Endothelial cell (in vitro differentiated cells): ENCODE measurements at regions not wholly inside any gene's neighbourhood (a gene's known extent, or its start where the extent isn't known, plus 50 kb on each side); places are given as distances from the start of the nearest gene placed in this dataset.
"Not testable (repeated sequence)": the region's sequence is repeated elsewhere in the genome, so short reads cannot be mapped to it uniquely, and the experiment has no call there.

ENCODE experiments used
- DNase-seq: peaks from one replicate; pipeline ENCODE4 v3.0.0; 2021; ENCODE audit warnings: low spot score
- H3K27ac Mint-ChIP-seq: one replicate; pipeline ENCODE4 v1.8.0; 2021; ENCODE audit warnings: mixed read lengths, inconsistent platforms; ENCODE audit not compliant: unreplicated experiment
- H3K27me3 Mint-ChIP-seq: one replicate; pipeline ENCODE4 v1.8.0; 2021; ENCODE audit warnings: mild to moderate bottlenecking, moderate library complexity, mixed read lengths, inconsistent platforms; ENCODE audit not compliant: unreplicated experiment
- H3K36me3 Mint-ChIP-seq: one replicate; pipeline ENCODE4 v1.8.0; 2021; ENCODE audit warnings: mild to moderate bottlenecking, low read depth, mixed read lengths, inconsistent platforms; ENCODE audit not compliant: unreplicated experiment
- H3K4me1 Mint-ChIP-seq: one replicate; pipeline ENCODE4 v1.8.0; 2021; ENCODE audit warnings: mild to moderate bottlenecking, mixed read lengths, inconsistent platforms; ENCODE audit not compliant: unreplicated experiment
- H3K4me3 Mint-ChIP-seq: one replicate; pipeline ENCODE4 v1.8.0; 2021; ENCODE audit warnings: mild to moderate bottlenecking, mixed read lengths, inconsistent platforms; ENCODE audit not compliant: unreplicated experiment
- H3K9me3 Mint-ChIP-seq: one replicate; pipeline ENCODE4 v1.8.0; 2021; ENCODE audit warnings: mixed read lengths, inconsistent platforms; ENCODE audit not compliant: unreplicated experiment
- CTCF ChIP-seq: fragments of 200-600 bp; sonication (generic); IDR thresholded peaks from one replicate; pipeline ENCODE4 v1.5.0; 2021; ENCODE audit warnings: antibody characterized with exemption; ENCODE audit not compliant: unreplicated experiment

- Mint-ChIP-seq H3K4me3 (no peak overlapping the region), H3K27me3 (no peaks in the 10 kb centered on the region), H3K4me1 (peaks cover 19% of the 10 kb centered on the region), H3K9me3 (no peaks in the 10 kb centered on the region), H3K36me3 (no peaks in the 10 kb centered on the region), H3K27ac (no peak overlapping the region)
- TF ChIP-seq CTCF: no peak
- no peak for DNase-seq
Observed at GRCh38 chr5:60026161-60026560, 132.6 kb upstream of the PDE4D start.

- Mint-ChIP-seq H3K27ac (no peak overlapping the region), H3K9me3 (no peaks in the 10 kb centered on the region), H3K27me3 (no peaks in the 10 kb centered on the region), H3K36me3 (no peaks in the 10 kb centered on the region), H3K4me3 (no peak overlapping the region), H3K4me1 (peaks cover 10% of the 10 kb centered on the region)
- TF ChIP-seq CTCF: no peak
- no peak for DNase-seq
Observed at GRCh38 chr5:60024104-60024503, 130.6 kb upstream of the PDE4D start.

- DNase-seq: no peak
- Mint-ChIP-seq H3K27ac (no peak overlapping the region), H3K9me3 (no peaks in the 10 kb centered on the region), H3K4me1 (peaks cover 10% of the 10 kb centered on the region), H3K27me3 (no peaks in the 10 kb centered on the region), H3K4me3 (no peak overlapping the region), H3K36me3 (no peaks in the 10 kb centered on the region)
- TF ChIP-seq CTCF: no peak
Observed at GRCh38 chr5:60023255-60023654, 129.7 kb upstream of the PDE4D start.

- H3K4me3 Mint-ChIP-seq: no peak overlapping the region
- TF ChIP-seq CTCF: no peak
Observed at GRCh38 chr5:60020457-60020856, 126.9 kb upstream of the PDE4D start.

GRCh38 chr5:60018960-60019359 lies 125.4 kb upstream of the PDE4D start:
- H3K27me3 Mint-ChIP-seq, H3K27ac Mint-ChIP-seq, DNase-seq, H3K9me3 Mint-ChIP-seq, H3K4me3 Mint-ChIP-seq, H3K36me3 Mint-ChIP-seq: not testable (repeated sequence)
- peaks cover 14% of the 10 kb centered on the region for H3K4me1 Mint-ChIP-seq

More at GRCh38 chr5:60020457-60020856, 126.9 kb upstream of the PDE4D start:
- DNase-seq: no peak
- no peaks in the 10 kb centered on the region for H3K9me3 Mint-ChIP-seq
- H3K27ac Mint-ChIP-seq: no peak overlapping the region
- peaks cover 10% of the 10 kb centered on the region for H3K4me1 Mint-ChIP-seq
- no peaks in the 10 kb centered on the region for H3K27me3 Mint-ChIP-seq
- no peaks in the 10 kb centered on the region for H3K36me3 Mint-ChIP-seq

- TF ChIP-seq CTCF: no peak
- DNase-seq: no peak
- peaks cover 8% of the 10 kb centered on the region for H3K4me1 Mint-ChIP-seq
- no peak overlapping the region for H3K27ac Mint-ChIP-seq
- no peaks in the 10 kb centered on the region for H3K36me3 Mint-ChIP-seq
- H3K9me3 Mint-ChIP-seq: no peaks in the 10 kb centered on the region
- no peaks in the 10 kb centered on the region for H3K27me3 Mint-ChIP-seq
- no peak overlapping the region for H3K4me3 Mint-ChIP-seq
Observed at GRCh38 chr5:60018091-60018490, 124.6 kb upstream of the PDE4D start.
